GM21526 (cell line): ENCODE measurements at regions not wholly inside any gene's neighbourhood (a gene's known extent, or its start where the extent isn't known, plus 50 kb on each side); places are given as distances from the start of the nearest gene placed in this dataset.
A peak's percentile ranks its signal among the peaks of the same experiment; 100 is the strongest.
"Not testable (repeated sequence)": the region's sequence is repeated elsewhere in the genome, so short reads cannot be mapped to it uniquely, and the experiment has no call there.

Source experiments
- ATAC-seq: cut with Tn5 transposase; IDR thresholded peaks from one replicate; pipeline ENCODE4 v1.9.1; 2021; ENCODE audit warnings: moderate library complexity; ENCODE audit not compliant: unreplicated experiment, low FRiP score

DNA sequence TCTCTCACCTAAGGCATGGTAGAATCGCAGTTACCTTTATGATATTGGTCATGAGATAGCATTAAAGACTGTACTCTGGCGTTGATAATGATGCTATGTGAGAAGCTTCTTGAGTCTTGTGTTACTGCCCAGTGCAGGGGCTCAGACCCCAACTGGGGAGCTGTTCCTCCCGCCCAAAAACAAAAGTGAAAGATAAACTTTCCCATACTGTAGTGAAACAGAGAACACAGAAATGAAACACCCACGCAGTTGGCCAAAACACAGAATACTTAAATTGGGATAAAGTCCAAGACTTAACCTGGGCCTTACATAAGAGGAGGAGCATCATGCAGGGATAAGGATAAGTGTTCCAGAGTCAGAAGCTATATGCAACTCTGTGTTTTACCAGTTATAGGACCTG is 130.6 kb downstream of the HHIPL2 start:
- ATAC-seq, result no peak

DNA sequence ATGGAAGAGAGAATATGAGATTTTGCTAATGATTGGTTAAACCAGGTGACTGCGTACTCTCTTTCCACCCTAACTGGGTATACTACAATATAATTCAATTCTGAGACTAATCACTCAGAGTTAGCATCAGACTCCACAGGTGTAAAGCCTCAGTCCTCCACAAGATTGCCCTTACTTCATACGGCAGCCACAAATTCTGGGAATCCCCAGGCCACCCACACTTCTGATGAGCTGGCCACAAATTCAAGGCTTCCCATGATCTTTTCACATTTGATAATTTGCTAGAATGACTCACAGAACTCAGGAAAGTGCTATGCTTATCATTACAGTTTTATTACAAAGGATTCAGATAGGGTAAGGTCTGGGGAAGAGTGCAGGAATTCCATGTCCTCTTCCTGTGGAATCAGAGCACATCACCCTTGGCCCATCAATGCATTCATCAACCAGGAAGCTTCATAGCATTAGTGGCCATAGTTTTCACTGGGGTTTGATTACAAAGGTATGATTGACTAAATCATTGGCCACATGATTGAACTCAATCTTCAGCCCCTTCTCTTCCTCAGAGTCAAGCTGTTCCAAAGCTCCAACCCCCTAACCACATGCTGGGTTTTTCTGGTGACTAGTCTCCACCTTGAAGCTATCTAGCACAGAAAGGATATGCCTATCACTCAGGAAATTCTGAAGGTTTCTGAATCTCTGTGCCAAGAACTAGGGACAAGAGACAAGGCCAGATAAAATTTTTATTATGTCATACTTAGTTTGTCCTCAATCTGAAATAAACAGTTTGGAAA is 131.7 kb downstream of the HHIPL2 start:
- no peak for ATAC-seq

- no peak for ATAC-seq
Observed at GRCh38 chr1:222415441-222415840, 132.5 kb downstream of the HHIPL2 start.

DNA sequence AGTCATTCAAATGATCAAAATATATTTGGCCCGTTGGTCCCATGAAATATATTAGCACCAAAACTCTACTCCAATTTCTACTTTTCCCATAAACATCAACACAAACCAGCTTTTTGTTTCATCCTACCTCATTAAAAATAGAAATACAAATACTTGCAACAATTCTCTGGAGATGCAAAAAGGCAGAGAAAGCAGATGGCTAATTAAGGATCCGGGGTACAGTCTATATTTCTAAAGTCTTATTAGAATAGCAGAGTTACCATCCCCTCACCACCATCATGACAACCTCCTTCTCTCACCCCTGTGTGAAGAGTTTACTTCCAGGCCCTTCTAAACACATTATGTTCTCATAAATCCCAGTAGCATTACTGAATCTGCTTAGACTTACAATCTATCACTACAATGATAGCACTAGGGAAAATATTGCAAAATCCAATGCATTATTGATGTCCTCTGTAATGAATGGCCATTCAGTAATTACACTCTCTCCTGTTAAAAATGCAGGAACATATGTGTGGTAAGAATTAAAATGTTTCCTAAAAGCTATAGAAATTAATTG is 133.8 kb downstream of the HHIPL2 start:
- no peak for ATAC-seq

DNA sequence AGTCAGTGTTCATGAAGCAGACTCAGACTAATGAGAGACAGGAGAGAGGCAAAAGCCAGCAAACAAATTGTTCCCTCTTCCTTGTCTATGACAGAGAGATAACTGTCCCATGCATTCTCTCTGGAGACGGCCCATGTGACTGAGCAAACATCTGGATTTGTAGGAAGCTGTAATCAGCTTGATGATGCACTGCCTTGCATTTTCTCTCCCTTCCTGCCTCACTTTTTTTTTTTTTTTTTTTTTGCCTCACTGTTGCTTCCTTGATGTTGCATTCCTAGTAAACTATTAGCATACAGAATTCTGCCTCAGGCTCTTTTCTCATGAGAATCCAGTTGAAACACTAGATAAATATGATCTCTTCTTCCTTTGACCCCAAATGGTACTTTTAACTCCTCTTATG is 134.5 kb downstream of the HHIPL2 start:
- ATAC-seq, result no peak

DNA sequence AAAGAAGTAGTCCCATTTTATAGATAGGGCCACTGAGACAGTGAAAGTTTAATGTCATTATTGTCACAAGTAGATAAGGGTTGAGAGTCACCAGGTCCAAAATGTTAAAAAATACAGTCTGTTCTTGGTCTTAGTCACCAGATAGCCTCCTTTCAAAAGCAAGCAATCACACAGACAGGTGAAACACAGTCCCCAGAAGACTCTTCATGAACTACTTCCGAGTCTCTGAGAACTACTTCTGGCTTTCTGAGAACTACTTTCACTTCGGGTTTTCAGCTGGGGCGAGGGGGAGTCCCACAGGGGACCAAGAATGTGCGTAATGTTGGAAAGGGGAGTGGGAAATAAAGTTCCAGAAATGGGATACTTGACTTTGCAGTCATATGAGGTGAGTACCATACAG is 143.2 kb downstream of the HHIPL2 start:
- ATAC-seq, result peak; percentile 96

GRCh38 chr1:222399197-222399596 is 148.7 kb downstream of the HHIPL2 start:
- ATAC-seq, result no peak

DNA sequence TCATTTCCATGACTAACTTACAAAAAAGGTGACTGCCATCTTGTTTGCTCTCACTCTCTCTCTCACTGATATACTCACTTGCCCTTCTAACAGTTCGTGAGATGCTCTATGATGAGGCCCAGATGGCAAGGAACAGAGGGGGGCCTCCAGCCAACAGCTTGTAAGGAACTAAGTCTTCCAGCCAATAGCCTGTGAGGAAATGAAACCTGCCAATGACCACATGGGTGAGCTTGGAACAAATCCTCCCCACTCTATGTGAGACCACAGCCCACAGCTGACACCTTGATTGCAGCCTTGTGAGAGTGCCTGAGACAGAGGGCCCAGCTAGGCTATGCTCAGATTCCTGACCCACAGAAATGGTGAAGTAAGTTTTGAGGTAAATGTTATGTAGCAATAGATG is 153.7 kb downstream of the HHIPL2 start:
- ATAC-seq, result no peak

DNA sequence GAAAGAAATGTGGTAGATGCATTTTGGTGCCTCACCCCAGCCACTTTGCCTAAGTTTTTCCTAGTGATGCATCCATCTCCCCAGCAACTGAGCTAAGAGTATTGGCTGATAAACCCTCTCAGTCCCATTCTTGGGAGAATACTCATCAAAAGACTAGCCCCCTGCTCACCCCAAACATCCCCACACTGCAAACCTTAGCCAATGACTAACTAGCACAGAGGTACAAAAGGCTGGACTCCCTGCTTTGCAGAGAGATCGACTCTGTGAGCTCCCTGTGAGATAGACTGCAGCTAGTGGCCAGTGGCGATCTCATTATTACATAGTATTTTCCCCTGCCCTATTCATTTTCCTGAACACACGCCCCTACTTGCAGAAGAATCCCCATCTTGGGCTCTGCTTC is 155.3 kb downstream of the HHIPL2 start:
- ATAC-seq, result no peak

DNA sequence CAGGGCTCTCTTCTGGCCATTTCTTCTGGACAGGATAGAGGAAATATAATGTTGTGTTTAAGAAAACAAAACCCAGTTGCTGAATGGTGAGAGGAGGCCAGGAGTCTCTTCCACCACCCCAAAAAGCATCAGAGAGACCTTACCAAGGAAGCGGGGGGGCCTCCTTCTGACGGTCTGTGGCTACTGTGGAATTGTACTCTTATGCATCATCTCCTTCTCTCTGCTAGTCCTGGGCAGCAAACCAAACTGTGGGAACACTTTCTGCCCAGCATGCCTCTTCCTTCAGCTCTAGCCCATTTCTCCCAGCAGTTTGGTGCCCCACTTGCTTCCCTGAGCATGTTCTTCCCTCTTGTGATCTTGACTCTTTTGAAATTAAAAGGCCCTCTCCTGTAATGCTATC is 157.7 kb downstream of the HHIPL2 start:
- no peak for ATAC-seq

- ATAC-seq, result no peak
Observed at GRCh38 chr1:222387007-222387814, 160.7 kb downstream of the HHIPL2 start.

DNA sequence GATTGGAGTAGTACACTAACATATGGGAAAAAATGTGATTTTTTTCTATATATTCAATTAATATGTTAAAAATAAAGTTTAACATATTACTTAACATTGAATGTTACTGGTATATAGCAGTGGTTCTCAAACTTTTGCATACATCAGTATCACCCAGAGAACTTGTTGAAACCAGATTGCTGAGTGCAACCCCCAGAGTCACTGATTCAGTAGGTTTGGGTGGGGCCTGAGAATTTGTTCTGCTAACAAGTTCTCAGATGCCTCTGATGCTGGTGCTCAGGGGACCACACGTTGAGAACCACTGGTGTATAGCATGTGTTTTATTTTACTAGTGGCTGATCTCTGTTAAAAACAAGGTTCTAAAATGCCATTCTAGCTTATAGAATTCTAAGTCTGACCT is 161.9 kb downstream of the HHIPL2 start:
- no peak for ATAC-seq

DNA sequence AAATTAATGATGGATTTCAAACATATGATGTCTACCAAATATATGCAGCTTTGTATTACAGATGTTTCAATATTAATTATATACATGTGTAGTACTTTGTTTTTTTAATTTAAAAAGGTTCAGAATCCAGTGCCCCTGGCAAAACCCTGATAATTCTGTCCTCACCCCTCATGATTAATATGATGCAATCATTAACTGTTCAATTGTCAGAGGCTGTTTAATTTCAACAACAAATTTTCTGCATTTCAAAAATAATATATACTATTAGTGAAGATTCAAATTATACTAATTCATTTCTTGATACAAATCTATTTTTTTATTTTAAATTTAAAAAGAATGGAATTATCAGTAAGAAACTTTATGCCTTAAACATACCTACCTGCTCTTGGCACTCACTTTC is 162.6 kb downstream of the HHIPL2 start:
- ATAC-seq, result no peak

GRCh38 chr1:222384531-222384930 is 163.4 kb downstream of the HHIPL2 start:
- no peak for ATAC-seq

DNA sequence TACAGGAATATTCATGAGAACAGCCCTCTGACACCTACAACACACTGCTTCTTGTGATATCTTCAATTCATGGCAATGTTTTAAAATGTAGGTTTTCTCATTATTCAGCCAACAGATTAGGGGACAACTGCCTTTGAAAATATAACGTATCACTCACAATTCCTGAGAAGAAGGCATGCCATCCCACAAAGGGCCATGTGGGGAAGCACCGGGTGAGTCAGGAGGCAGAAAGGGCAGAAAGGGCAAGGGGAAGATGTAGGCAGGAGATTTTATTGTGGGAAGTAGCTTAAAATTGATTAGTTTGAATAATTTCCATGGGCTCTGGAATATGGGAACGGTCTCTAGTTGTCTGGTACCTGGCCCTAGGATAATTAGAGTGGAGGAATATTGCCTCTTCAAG is 165.7 kb downstream of the HHIPL2 start:
- no peak for ATAC-seq

GRCh38 chr1:222377428-222378088 is 170.3 kb downstream of the HHIPL2 start:
- ATAC-seq, result no peak

- not testable (repeated sequence) for ATAC-seq
Observed at GRCh38 chr1:222376791-222377190, 171.1 kb downstream of the HHIPL2 start.

DNA sequence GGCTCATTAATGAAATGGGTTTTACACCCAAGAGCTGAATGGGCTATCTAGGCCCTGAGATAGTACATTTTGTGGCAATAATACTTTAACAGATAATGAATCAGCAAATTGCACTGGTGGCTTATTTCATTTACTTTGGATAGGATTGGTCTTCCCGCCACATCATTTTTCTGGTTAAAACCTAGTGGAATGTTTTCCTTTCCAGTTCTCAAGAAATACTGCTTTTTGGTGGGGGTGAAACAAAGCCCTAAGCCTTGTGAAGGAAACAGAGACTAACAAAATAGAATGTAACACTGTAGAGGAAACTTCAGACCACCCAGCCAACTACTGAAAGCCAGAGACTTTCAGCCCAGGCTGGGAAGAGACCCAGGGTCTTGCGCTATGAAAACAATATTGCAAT is 172.2 kb downstream of the HHIPL2 start:
- no peak for ATAC-seq

- no peak for ATAC-seq
Observed at GRCh38 chr1:222373831-222374602, 173.9 kb downstream of the HHIPL2 start.

- ATAC-seq, result no peak
Observed at GRCh38 chr1:222373216-222373615, 174.7 kb downstream of the HHIPL2 start.
